OCI-LY3 (cell line): ENCODE measurements at regions not wholly inside any gene's neighbourhood (a gene's known extent, or its start where the extent isn't known, plus 50 kb on each side); places are given as distances from the start of the nearest gene placed in this dataset.

Experiments
- CTCF ChIP-seq: fragments of 200-600, 300-600 bp; sonication (generic); IDR thresholded peaks from 2 replicates; pipeline ENCODE4 v1.5.1; 2014; ENCODE audit warnings: antibody characterized with exemption, low read length, low read depth
- EZH2phosphoT487 ChIP-seq: fragments of 200-600 bp; shearing (Covaris generic); IDR thresholded peaks from 2 replicates; pipeline ENCODE4 v1.6.1; 2018; ENCODE audit warnings: antibody characterized with exemption, mixed run types, low read depth

- TF ChIP-seq CTCF (no peak), EZH2phosphoT487 (no peak)
Measured at GRCh38 chrX:108914791-108915190, 178.4 kb upstream of the IRS4 start.
